ENCODE measurements at regions not wholly inside any gene's neighbourhood (a gene's known extent, or its start where the extent isn't known, plus 50 kb on each side); places are given as distances from the start of the nearest gene placed in this dataset.

- TF ChIP-seq MEF2A (IDR thresholded peaks at IDR 0.05; ENCODE audit: borderline replicate concordance, low read depth) (no peak), RXRA (IDR thresholded peaks at IDR 0.05; ENCODE audit: borderline replicate concordance, low read depth) (no peak)
- TF ChIP-seq, protein P1, sequence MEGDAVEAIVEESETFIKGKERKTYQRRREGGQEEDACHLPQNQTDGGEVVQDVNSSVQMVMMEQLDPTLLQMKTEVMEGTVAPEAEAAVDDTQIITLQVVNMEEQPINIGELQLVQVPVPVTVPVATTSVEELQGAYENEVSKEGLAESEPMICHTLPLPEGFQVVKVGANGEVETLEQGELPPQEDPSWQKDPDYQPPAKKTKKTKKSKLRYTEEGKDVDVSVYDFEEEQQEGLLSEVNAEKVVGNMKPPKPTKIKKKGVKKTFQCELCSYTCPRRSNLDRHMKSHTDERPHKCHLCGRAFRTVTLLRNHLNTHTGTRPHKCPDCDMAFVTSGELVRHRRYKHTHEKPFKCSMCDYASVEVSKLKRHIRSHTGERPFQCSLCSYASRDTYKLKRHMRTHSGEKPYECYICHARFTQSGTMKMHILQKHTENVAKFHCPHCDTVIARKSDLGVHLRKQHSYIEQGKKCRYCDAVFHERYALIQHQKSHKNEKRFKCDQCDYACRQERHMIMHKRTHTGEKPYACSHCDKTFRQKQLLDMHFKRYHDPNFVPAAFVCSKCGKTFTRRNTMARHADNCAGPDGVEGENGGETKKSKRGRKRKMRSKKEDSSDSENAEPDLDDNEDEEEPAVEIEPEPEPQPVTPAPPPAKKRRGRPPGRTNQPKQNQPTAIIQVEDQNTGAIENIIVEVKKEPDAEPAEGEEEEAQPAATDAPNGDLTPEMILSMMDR (IDR thresholded peaks at IDR 0.05), result no peak
These were observed 400.5 kb upstream of the TUSC1 start for GRCh38 chr9:26078706-26079105.

Data from SK-N-SH (cell line).